ENCODE measurements at regions not wholly inside any gene's neighbourhood (a gene's known extent, or its start where the extent isn't known, plus 50 kb on each side); places are given as distances from the start of the nearest gene placed in this dataset.

DNA sequence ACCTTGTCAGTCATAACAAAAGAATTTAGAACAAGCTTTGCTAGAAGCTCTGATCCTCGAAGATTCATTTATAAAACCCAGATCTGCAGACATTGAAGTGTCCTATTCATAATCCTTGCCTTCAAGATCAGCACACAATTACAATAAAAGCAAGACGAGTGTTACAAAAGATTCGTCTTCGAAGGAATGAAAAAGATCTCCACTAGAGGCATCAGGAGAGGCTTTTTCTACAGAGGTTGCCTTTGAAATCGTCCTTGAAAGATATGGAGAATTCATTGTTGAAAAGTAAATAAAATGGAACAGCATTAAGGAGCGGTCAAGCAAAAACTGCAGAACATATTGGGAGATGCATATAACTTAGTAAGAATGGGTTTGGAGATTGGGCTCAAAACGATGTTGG is 146.4 kb downstream of the BMP4 start:
- TF ChIP-seq POLR2A (IDR thresholded peaks at IDR 0.05) = no peak
- TF ChIP-seq, protein P1, sequence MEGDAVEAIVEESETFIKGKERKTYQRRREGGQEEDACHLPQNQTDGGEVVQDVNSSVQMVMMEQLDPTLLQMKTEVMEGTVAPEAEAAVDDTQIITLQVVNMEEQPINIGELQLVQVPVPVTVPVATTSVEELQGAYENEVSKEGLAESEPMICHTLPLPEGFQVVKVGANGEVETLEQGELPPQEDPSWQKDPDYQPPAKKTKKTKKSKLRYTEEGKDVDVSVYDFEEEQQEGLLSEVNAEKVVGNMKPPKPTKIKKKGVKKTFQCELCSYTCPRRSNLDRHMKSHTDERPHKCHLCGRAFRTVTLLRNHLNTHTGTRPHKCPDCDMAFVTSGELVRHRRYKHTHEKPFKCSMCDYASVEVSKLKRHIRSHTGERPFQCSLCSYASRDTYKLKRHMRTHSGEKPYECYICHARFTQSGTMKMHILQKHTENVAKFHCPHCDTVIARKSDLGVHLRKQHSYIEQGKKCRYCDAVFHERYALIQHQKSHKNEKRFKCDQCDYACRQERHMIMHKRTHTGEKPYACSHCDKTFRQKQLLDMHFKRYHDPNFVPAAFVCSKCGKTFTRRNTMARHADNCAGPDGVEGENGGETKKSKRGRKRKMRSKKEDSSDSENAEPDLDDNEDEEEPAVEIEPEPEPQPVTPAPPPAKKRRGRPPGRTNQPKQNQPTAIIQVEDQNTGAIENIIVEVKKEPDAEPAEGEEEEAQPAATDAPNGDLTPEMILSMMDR (IDR thresholded peaks at IDR 0.05) = no peak
